BJ (cell line): ENCODE measurements at regions not wholly inside any gene's neighbourhood (a gene's known extent, or its start where the extent isn't known, plus 50 kb on each side); places are given as distances from the start of the nearest gene placed in this dataset.

Experiments
- CTCF ChIA-PET: fragments of 350-600 bp; formaldehyde crosslinking; extraction: SDS; loops from one replicate; lab custom pipeline; 2021; ENCODE audit warnings: antibody characterized with exemption, inconsistent platforms; lab: Yijun Ruan, JAX
- POLR2A ChIA-PET: fragments of 300-600 bp; sonication (Branson Sonifier 250); formaldehyde crosslinking; extraction: SDS; loops from one replicate; lab custom pipeline; 2021; ENCODE audit warnings: antibody characterized with exemption; lab: Charles Lee
- DNase-seq: peaks from one replicate; pipeline ENCODE4 v3.0.0-alpha.2; 2011; ENCODE audit warnings: low read depth
- H3K27me3 ChIP-seq: 2 replicates; pipeline ENCODE4 v1.6.0; 2011; ENCODE audit warnings: low read length; ENCODE audit not compliant: control insufficient read depth, insufficient read depth
- H3K36me3 ChIP-seq: 2 replicates; pipeline ENCODE4 v1.5.1; 2011; ENCODE audit warnings: low read length; ENCODE audit not compliant: control insufficient read depth, insufficient read depth
- H3K4me3 ChIP-seq: 2 replicates; pipeline ENCODE4 v1.5.1; 2011; ENCODE audit warnings: low read depth, mild to moderate bottlenecking, control low read depth, low read length
- TF ChIP-seq, protein P1 (sequence below): IDR thresholded peaks from 2 replicates; pipeline ENCODE4 v1.5.1; 2011; ENCODE audit warnings: low read depth, mild to moderate bottlenecking, control low read depth, inconsistent platforms, low read length, moderate library complexity; ENCODE audit not compliant: insufficient read depth

- no peak overlapping the region for H3K4me3 ChIP-seq
- POLR2A ChIA-PET = no interaction called here
Measured at GRCh38 chr11:92844197-92844596, 125.3 kb upstream of the MTNR1B start.

DNA sequence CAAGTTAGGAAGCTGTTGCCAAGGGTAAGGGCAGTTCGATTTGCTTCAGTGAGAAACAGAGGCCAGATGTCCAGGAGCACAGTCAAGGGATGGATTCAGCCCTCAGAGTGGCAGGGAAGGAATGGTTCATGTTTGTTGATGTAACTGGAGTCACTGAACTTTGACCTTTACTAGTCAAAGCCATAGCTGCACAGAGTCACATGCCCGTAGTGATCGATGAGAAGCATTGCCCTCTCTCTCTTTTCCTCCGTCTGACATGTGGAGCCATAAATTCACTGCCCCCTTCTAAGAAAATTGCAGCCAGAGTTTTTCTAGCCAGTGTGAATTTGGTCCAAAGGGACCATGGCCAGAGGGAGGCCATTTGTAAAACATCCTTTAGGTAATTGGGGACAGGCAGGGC is 124.1 kb upstream of the MTNR1B start:
- Histone ChIP-seq H3K27me3 (no peaks in the 10 kb centered on the region), H3K36me3 (no peaks in the 10 kb centered on the region), H3K4me3 (no peak overlapping the region)
- DNase-seq = no peak
- ChIA-PET POLR2A (no interaction called here), CTCF (no interaction called here)
- TF ChIP-seq, protein P1, sequence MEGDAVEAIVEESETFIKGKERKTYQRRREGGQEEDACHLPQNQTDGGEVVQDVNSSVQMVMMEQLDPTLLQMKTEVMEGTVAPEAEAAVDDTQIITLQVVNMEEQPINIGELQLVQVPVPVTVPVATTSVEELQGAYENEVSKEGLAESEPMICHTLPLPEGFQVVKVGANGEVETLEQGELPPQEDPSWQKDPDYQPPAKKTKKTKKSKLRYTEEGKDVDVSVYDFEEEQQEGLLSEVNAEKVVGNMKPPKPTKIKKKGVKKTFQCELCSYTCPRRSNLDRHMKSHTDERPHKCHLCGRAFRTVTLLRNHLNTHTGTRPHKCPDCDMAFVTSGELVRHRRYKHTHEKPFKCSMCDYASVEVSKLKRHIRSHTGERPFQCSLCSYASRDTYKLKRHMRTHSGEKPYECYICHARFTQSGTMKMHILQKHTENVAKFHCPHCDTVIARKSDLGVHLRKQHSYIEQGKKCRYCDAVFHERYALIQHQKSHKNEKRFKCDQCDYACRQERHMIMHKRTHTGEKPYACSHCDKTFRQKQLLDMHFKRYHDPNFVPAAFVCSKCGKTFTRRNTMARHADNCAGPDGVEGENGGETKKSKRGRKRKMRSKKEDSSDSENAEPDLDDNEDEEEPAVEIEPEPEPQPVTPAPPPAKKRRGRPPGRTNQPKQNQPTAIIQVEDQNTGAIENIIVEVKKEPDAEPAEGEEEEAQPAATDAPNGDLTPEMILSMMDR = no peak

More at GRCh38 chr11:92844197-92844596, 125.3 kb upstream of the MTNR1B start:
- H3K36me3 ChIP-seq = no peaks in the 10 kb centered on the region
- TF ChIP-seq, protein P1 = no peak
- no peaks in the 10 kb centered on the region for H3K27me3 ChIP-seq
- CTCF ChIA-PET = no interaction called here
- no peak for DNase-seq

DNA sequence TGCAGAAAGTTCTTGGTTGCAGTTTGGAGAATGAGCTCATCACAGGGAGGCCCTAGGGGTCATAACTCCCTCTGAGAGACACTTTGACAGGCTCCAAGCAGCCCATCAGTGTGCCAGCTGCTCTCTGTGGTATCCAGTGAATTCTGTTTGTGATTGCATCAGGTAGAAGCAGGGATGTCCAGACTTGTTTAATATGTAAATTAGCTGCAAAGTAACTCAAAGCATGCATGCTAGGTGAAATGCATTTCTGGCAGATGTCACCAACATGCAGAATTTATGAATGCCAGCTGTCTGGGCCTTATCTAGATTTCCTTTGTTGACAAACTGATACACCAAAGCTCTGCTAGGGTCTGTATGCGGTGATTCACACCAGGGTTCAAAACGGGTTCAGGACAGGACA is 123.6 kb upstream of the MTNR1B start:
- Histone ChIP-seq H3K27me3 (no peaks in the 10 kb centered on the region), H3K4me3 (no peak overlapping the region), H3K36me3 (no peaks in the 10 kb centered on the region)
- TF ChIP-seq, protein P1 = no peak
- POLR2A ChIA-PET = no interaction called here
- no peak for DNase-seq
- CTCF ChIA-PET = no interaction called here

GRCh38 chr11:92846491-92847125 is 122.8 kb upstream of the MTNR1B start:
- Histone ChIP-seq H3K27me3 (no peaks in the 10 kb centered on the region), H3K36me3 (no peaks in the 10 kb centered on the region), H3K4me3 (no peak overlapping the region)
- no peak for DNase-seq
- ChIA-PET CTCF (interaction anchor here (0.6 kb wide), 1 partner anchor 115 kb away, joined by 5 read pairs; no protein-coding TSS in a partner anchor), POLR2A (no interaction called here)
- TF ChIP-seq, protein P1 = no peak

- POLR2A ChIA-PET = no interaction called here
- DNase-seq = no peak
- CTCF ChIA-PET = no interaction called here
- no peak overlapping the region for H3K4me3 ChIP-seq
- H3K36me3 ChIP-seq = no peaks in the 10 kb centered on the region
- H3K27me3 ChIP-seq = no peaks in the 10 kb centered on the region
- TF ChIP-seq, protein P1 = no peak
Measured at GRCh38 chr11:92848578-92848977, 120.9 kb upstream of the MTNR1B start.
